ENCODE measurements at regions not wholly inside any gene's neighbourhood (a gene's known extent, or its start where the extent isn't known, plus 50 kb on each side); places are given as distances from the start of the nearest gene placed in this dataset.

DNA sequence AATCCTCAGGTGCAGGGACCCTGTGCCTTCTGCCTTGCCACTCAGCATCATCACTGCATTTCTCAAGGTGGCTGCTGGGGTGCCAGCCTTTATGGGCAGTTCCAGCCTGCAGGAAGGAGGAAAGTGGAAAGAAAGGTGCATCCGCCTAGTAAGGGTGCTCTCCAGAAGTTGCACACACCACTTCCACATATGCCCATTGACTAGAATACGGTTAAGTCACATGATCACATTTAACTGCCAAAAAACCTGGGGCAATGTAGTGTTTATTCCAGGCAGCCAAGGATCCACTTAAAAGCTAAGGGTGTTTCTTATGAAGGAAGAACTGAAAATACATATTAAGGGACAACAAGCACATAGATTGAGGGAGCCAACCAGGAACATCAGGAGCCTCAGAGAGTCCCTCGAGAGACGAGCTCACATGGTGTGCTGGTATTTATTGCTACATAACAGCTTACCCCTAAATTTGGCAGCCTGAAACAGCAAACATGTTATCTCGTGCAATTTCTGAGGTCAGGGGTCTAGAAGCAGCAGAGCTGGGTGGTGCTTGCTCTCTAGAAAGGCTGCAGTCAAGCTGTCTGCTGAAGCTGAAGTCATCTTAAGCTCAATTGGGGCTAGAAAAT is 52.0 kb upstream of the MMP2 start:
- Histone ChIP-seq H3K79me2 (ENCODE audit: low read depth) (no peaks in the 10 kb centered on the region), H3K9ac (no peak overlapping the region), H3K27ac (no peak overlapping the region), H3K27me3 (no peaks in the 10 kb centered on the region), H3K36me3 (no peaks in the 10 kb centered on the region), H3K9me3 (ENCODE audit: low read depth) (no peaks in the 10 kb centered on the region), H3K4me3 (no peak overlapping the region), H3K4me2 (no peak overlapping the region), H2AFZ (replicated peaks) (no peak overlapping the region), H4K20me1 (ENCODE audit: low read depth) (no peaks in the 10 kb centered on the region), H3K4me1 (no peaks in the 10 kb centered on the region), H3F3A (ENCODE audit: low read depth) (no peaks in the 10 kb centered on the region)
- no peak overlapping the region for H3K27ac Mint-ChIP-seq
- no peak for TF ChIP-seq EZH2phosphoT487 (IDR thresholded peaks at IDR 0.05)
- no peak for TF ChIP-seq CTCF (IDR thresholded peaks at IDR 0.05)
- no peak for TF ChIP-seq EZH2 (IDR thresholded peaks at IDR 0.05)
- no peak overlapping the region for H3K4me3 Mint-ChIP-seq
- no peaks in the 10 kb centered on the region for H3K36me3 Mint-ChIP-seq
- DNase-seq (ENCODE audit: low spot score): no peak
- peaks cover 3% of the 10 kb centered on the region for H3K9me3 Mint-ChIP-seq
- H3K4me1 Mint-ChIP-seq: no peaks in the 10 kb centered on the region
- H3K27me3 Mint-ChIP-seq (ENCODE audit: insufficient read depth, low read depth): peaks cover 8% of the 10 kb centered on the region

All from neural progenitor cell (in vitro differentiated cells).